Esophagus squamous epithelium (tissue), 4 donors: ENCODE measurements at regions not wholly inside any gene's neighbourhood (a gene's known extent, or its start where the extent isn't known, plus 50 kb on each side); places are given as distances from the start of the nearest gene placed in this dataset.

ENCODE experiments used
- POLR2A ChIP-seq, 4 donors: fragments of 450-650 bp; IDR thresholded peaks; one replicate each; pipeline ENCODE4 v1.6.1; 2017; ENCODE audit warnings: antibody characterized with exemption in 4 of 4, mild to moderate bottlenecking in 4 of 4, moderate library complexity in 3 of 4
- TF ChIP-seq, protein P1 (sequence below), 6 experiments: fragments of 450-650 bp in 4 of 6; fragments of 200-600 bp in 2 of 6; sonication (generic) in 2 of 6; IDR thresholded peaks; one replicate each; pipeline ENCODE4 v1.5.1; 2016 to 2019; ENCODE audit warnings: antibody characterized with exemption in 6 of 6, mild to moderate bottlenecking in 4 of 6, moderate library complexity in 4 of 6

DNA sequence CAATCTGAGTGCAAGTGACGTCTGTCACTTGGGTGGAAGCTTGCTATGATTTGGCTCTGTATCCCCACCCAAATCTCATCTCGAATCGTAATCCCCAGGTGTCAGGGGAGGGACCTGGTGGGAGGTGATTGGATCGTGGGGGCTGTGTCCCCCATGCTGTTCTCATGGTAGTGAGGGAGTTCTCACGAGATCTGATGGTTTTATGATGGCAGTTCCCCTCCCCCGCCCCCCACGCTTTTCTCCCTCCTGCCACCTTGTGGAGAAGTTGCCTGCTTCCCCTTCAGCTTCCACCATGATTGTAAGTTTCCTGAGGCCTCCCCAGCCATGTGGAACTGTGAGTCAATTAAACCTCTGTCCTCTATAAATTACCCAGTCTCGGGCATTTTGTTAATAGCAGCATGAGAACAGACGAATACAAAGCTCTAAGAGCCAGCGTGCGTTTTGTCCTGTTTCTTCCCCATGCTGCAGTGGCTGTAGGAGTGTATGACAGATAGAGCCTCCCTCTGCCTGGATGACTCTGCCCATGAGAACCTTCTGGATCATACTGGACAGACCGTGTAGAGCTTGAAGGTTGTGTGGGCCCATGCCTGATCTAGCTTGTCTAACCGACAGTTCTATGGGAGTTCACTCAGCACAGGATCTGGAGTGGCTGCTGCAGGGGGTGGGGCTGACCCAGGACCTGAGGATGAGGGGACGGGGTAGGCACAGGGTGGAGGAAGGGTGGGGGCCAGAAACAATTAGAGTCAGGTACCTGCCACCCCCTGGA, 139.7 kb upstream of the ERRFI1 start:
- TF ChIP-seq, protein P1, sequence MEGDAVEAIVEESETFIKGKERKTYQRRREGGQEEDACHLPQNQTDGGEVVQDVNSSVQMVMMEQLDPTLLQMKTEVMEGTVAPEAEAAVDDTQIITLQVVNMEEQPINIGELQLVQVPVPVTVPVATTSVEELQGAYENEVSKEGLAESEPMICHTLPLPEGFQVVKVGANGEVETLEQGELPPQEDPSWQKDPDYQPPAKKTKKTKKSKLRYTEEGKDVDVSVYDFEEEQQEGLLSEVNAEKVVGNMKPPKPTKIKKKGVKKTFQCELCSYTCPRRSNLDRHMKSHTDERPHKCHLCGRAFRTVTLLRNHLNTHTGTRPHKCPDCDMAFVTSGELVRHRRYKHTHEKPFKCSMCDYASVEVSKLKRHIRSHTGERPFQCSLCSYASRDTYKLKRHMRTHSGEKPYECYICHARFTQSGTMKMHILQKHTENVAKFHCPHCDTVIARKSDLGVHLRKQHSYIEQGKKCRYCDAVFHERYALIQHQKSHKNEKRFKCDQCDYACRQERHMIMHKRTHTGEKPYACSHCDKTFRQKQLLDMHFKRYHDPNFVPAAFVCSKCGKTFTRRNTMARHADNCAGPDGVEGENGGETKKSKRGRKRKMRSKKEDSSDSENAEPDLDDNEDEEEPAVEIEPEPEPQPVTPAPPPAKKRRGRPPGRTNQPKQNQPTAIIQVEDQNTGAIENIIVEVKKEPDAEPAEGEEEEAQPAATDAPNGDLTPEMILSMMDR (IDR thresholded peaks at IDR 0.05), result peak in 1 of 6 experiments; percentile 19
- no peak for TF ChIP-seq POLR2A (IDR thresholded peaks at IDR 0.05)
